GM12873 (cell line): ENCODE measurements at regions not wholly inside any gene's neighbourhood (a gene's known extent, or its start where the extent isn't known, plus 50 kb on each side); places are given as distances from the start of the nearest gene placed in this dataset.

Experiments used
- CTCF ChIP-seq: IDR thresholded peaks from 2 replicates; pipeline ENCODE4 v1.5.1; 2012; ENCODE audit warnings: low read depth, mild to moderate bottlenecking, moderate library complexity, low read length, control low read depth; ENCODE audit not compliant: insufficient read depth; ENCODE audit errors: missing control alignments

GRCh38 chr13:104198801-104199200 is 1132.6 kb upstream of the SLC10A2 start:
- no peak for TF ChIP-seq CTCF

- TF ChIP-seq CTCF, result no peak
Observed at GRCh38 chr13:104196611-104197010, 1130.4 kb upstream of the SLC10A2 start.

GRCh38 chr13:104181526-104182231 is 1115.5 kb upstream of the SLC10A2 start:
- no peak for TF ChIP-seq CTCF

GRCh38 chr13:104170980-104171555 is 1104.9 kb upstream of the SLC10A2 start:
- no peak for TF ChIP-seq CTCF

- TF ChIP-seq CTCF, result no peak
Observed at GRCh38 chr13:104163866-104164630, 1097.8 kb upstream of the SLC10A2 start.

- no peak for TF ChIP-seq CTCF
Observed at GRCh38 chr13:104160536-104160935, 1094.3 kb upstream of the SLC10A2 start.

GRCh38 chr13:104143760-104144416 is 1077.7 kb upstream of the SLC10A2 start:
- no peak for TF ChIP-seq CTCF
